Natural killer cell (primary cell): ENCODE measurements at regions not wholly inside any gene's neighbourhood (a gene's known extent, or its start where the extent isn't known, plus 50 kb on each side); places are given as distances from the start of the nearest gene placed in this dataset.

ENCODE experiments used
- ATAC-seq, 3 donors: fragments of 150-1000 bp in 2 of 3; fragments of 200-7000 bp in 1 of 3; cut with Tn5 transposase; 1 replicate in 1 of 3; 2 replicates in 2 of 3; pipeline ENCODE4 v1.10.0; 2021; ENCODE audit warnings: mild to moderate bottlenecking in 2 of 3, moderate library complexity in 2 of 3
- DNase-seq, 2 donors: peaks; one replicate each; pipeline versions ENCODE4 v3.0.0 to v3.0.0-alpha.2; 2013 to 2021; ENCODE audit warnings: mixed read lengths in 1 of 2
- H3K27ac ChIP-seq: one replicate; pipeline ENCODE4 v1.5.1; 2013; ENCODE audit warnings: mild to moderate bottlenecking, low read length
- H3K27me3 ChIP-seq: one replicate; pipeline ENCODE4 v1.6.1; 2013; ENCODE audit warnings: low read length; ENCODE audit not compliant: control insufficient read depth, insufficient read depth
- H3K36me3 ChIP-seq: one replicate; pipeline ENCODE4 v1.6.1; 2013; ENCODE audit warnings: low read length; ENCODE audit not compliant: control insufficient read depth, insufficient read depth
- H3K4me1 ChIP-seq: one replicate; pipeline ENCODE4 v1.6.1; 2013; ENCODE audit warnings: low read length; ENCODE audit not compliant: control insufficient read depth, insufficient read depth
- H3K4me3 ChIP-seq: one replicate; pipeline ENCODE4 v1.5.1; 2013; ENCODE audit warnings: low read length
- H3K9me3 ChIP-seq: one replicate; pipeline ENCODE4 v1.6.1; 2013; ENCODE audit warnings: low read length; ENCODE audit not compliant: control insufficient read depth, insufficient read depth
- H3K27ac Mint-ChIP-seq, 2 donors: one replicate each; pipeline ENCODE4 v1.8.0; 2022; ENCODE audit warnings: mild to moderate bottlenecking in 2 of 2, mixed read lengths in 2 of 2, moderate library complexity in 1 of 2
- H3K27me3 Mint-ChIP-seq, 2 donors: one replicate each; pipeline ENCODE4 v1.8.0; 2022; ENCODE audit warnings: low read depth in 2 of 2, mixed read lengths in 2 of 2
- H3K36me3 Mint-ChIP-seq: one replicate; pipeline ENCODE4 v1.8.0; 2022; ENCODE audit warnings: mixed read lengths
- H3K4me1 Mint-ChIP-seq, 2 donors: one replicate each; pipeline ENCODE4 v1.8.0; 2022; ENCODE audit warnings: mixed read lengths in 2 of 2
- H3K4me3 Mint-ChIP-seq: one replicate; pipeline ENCODE4 v1.8.0; 2022; ENCODE audit warnings: mild to moderate bottlenecking, moderate library complexity, mixed read lengths
- H3K9me3 Mint-ChIP-seq, 2 donors: one replicate each; pipeline ENCODE4 v1.8.0; 2022; ENCODE audit warnings: mixed read lengths in 2 of 2
- WGBS: methylation state at CpG from one replicate; pipeline ENCODE4 v1.1.7; 2013; ENCODE audit warnings: missing lambda C conversion rate; ENCODE audit not compliant: insufficient coverage; 5-methylcytosine and 5-hydroxymethylcytosine counted together
- intact Hi-C: fragments of 100-400 bp; cut with micrococcal nuclease; formaldehyde crosslinking; loops from one replicate; pipeline ENCODE4 v1.14.2; 2022
- TF ChIP-seq, protein P1 (sequence below): fragments of 200-600 bp; IDR thresholded peaks from one replicate; pipeline ENCODE4 v1.8.0; 2022; ENCODE audit warnings: antibody characterized with exemption

DNA sequence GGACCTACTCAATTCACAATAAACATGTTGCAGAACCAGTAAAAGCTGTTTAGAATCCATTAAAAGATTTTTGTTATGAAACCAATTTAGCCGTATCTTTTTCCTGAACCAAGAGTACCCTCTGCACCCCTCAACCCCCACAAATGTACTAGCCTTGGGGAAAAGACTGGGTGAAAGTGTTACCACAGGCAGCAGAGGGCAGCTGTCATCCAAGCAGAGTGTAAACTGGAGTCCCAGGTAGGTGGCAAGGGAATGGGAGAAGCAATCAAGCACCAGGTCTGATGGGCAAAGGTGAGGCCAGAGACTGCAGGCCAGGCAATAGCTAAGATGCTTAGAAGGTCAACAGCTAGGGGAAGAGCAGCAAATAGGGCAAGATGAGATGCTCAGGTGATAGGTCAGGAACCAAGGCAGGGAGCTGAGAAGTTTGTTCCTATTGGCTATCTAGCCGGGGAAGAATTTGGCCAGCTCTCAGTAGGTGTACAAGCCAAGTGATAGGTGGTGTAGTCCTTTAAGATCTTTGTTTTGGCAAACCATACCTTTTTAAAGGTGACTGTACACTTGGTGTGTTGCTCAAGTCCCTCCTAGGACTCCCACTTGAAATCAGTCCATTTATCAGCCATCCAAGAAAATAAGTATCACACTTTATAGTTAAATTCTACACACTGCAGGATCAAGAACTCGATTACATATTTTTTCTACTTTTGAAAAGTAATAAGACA is 77.8 kb upstream of the CCDC112 start:
- DNase-seq (peak in 1 of 2 donors; percentile 4), ATAC-seq (no peak)
- H3K4me1 Mint-ChIP-seq, result no peaks in the 10 kb centered on the region
- H3K27me3 Mint-ChIP-seq, result no peaks in the 10 kb centered on the region
- no peaks in the 10 kb centered on the region for H3K9me3 Mint-ChIP-seq
- Histone ChIP-seq H3K36me3 (no peaks in the 10 kb centered on the region), H3K27ac (no peak overlapping the region), H3K4me1 (no peaks in the 10 kb centered on the region), H3K4me3 (no peak overlapping the region), H3K9me3 (no peaks in the 10 kb centered on the region), H3K27me3 (no peaks in the 10 kb centered on the region)
- 91% methylated on average over 1 of the region's 3 CpGs for WGBS
- intact Hi-C loops, result no loop called here
- TF ChIP-seq, protein P1, sequence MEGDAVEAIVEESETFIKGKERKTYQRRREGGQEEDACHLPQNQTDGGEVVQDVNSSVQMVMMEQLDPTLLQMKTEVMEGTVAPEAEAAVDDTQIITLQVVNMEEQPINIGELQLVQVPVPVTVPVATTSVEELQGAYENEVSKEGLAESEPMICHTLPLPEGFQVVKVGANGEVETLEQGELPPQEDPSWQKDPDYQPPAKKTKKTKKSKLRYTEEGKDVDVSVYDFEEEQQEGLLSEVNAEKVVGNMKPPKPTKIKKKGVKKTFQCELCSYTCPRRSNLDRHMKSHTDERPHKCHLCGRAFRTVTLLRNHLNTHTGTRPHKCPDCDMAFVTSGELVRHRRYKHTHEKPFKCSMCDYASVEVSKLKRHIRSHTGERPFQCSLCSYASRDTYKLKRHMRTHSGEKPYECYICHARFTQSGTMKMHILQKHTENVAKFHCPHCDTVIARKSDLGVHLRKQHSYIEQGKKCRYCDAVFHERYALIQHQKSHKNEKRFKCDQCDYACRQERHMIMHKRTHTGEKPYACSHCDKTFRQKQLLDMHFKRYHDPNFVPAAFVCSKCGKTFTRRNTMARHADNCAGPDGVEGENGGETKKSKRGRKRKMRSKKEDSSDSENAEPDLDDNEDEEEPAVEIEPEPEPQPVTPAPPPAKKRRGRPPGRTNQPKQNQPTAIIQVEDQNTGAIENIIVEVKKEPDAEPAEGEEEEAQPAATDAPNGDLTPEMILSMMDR, result no peak
- no peak overlapping the region for H3K27ac Mint-ChIP-seq
- no peak overlapping the region for H3K4me3 Mint-ChIP-seq
- no peaks in the 10 kb centered on the region for H3K36me3 Mint-ChIP-seq

DNA sequence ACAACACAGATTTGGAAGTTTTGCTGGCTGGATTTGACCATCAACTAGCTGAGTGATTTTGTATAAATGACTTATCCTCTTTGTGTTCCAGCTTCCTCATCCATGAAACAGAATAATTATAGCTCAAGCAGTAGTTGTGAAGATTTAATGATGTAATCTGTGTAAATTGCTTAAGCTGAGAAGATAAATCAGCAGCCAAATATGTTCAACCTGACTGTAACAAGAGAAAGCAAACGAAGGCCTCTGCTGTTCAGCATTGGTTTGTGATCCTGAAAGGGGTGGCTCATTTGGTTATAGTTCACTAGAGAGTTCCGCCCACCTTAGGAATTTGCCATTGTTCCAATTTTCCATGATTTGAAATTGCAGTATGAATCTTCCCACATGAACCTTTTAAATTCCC is 75.7 kb upstream of the CCDC112 start:
- no peak for ATAC-seq
- Mint-ChIP-seq H3K9me3 (no peaks in the 10 kb centered on the region), H3K27me3 (peaks cover 0 to 6% of the 10 kb centered on the region in 2 donors), H3K36me3 (no peaks in the 10 kb centered on the region), H3K4me3 (no peak overlapping the region), H3K4me1 (no peaks in the 10 kb centered on the region), H3K27ac (no peak overlapping the region)
- TF ChIP-seq, protein P1, result no peak
- no peak for DNase-seq
- Histone ChIP-seq H3K4me1 (no peaks in the 10 kb centered on the region), H3K4me3 (no peak overlapping the region), H3K27ac (no peak overlapping the region), H3K36me3 (no peaks in the 10 kb centered on the region), H3K27me3 (no peaks in the 10 kb centered on the region), H3K9me3 (no peaks in the 10 kb centered on the region)
- WGBS, result 77% methylated on average over 2 of the region's 2 CpGs
- intact Hi-C loops, result no loop called here

DNA sequence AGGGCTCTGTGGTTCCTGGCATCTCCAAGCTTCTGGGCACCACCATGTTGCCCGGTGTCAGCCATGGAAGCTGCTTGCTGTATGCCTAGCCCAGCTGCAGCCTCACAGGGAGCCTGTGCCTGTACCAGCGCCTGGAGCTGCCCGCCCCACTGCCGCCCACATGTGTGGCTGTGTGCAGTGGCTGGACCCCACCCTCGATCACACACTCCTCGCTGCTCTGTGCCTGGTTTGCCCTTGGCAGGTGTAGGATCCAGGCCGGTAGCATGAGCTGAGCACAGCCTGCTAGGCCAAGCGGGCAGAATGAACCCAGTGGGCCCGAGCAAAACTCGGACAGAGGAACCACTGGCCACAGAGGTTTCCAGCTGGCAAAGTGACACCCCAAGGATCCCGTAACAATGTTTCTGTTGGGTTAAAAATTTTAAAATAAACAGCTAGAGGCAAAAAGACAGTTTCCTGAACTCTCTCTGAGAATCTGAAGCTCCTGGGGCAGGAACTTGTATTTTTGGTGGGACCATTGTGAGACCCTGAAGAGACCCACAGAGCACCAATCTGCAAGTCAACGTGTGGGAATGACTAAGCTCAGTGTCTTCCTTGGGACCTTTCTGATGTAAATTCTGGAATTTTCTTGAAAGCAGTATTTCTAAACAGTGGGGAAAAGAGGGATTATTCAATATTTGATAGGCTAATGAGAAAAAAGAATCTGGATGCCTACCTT is 73.1 kb upstream of the CCDC112 start:
- Mint-ChIP-seq H3K27ac (no peak overlapping the region), H3K9me3 (no peaks in the 10 kb centered on the region), H3K4me3 (no peak overlapping the region), H3K27me3 (peaks cover 0 to 27% of the 10 kb centered on the region in 2 donors), H3K4me1 (no peaks in the 10 kb centered on the region), H3K36me3 (no peaks in the 10 kb centered on the region)
- WGBS, result 92% methylated on average over 12 of the region's 12 CpGs
- H3K4me1 ChIP-seq, result no peaks in the 10 kb centered on the region
- DNase-seq (no peak), ATAC-seq (no peak)
- no peak overlapping the region for H3K4me3 ChIP-seq
- H3K27ac ChIP-seq, result no peak overlapping the region
- intact Hi-C loops, result no loop called here
- H3K27me3 ChIP-seq, result no peaks in the 10 kb centered on the region
- TF ChIP-seq, protein P1, result no peak
- H3K36me3 ChIP-seq, result no peaks in the 10 kb centered on the region
- H3K9me3 ChIP-seq, result no peaks in the 10 kb centered on the region
